AG08396 (cell line): ENCODE measurements at regions not wholly inside any gene's neighbourhood (a gene's known extent, or its start where the extent isn't known, plus 50 kb on each side); places are given as distances from the start of the nearest gene placed in this dataset.

Source experiments
- DNase-seq: peaks from one replicate; pipeline ENCODE4 v3.0.0; 2012; ENCODE audit warnings: low spot score, mixed read lengths

- no peak for DNase-seq
Observed at GRCh38 chr2:239882781-239883180, 142.4 kb downstream of the NDUFA10 start.

GRCh38 chr2:239882331-239882732 lies 142.8 kb downstream of the NDUFA10 start:
- no peak for DNase-seq

- no peak for DNase-seq
Observed at GRCh38 chr2:239881561-239882320, 143.4 kb downstream of the NDUFA10 start.

- DNase-seq, result no peak
Observed at GRCh38 chr2:239881031-239881471, 144.1 kb downstream of the NDUFA10 start.

GRCh38 chr2:239880396-239880795 lies 144.7 kb downstream of the NDUFA10 start:
- DNase-seq, result no peak

GRCh38 chr2:239879423-239880084 lies 145.6 kb downstream of the NDUFA10 start:
- no peak for DNase-seq

GRCh38 chr2:239878686-239879085 lies 146.5 kb downstream of the NDUFA10 start:
- no peak for DNase-seq

- no peak for DNase-seq
Observed at GRCh38 chr2:239876948-239877289, 148.2 kb downstream of the NDUFA10 start.

- DNase-seq, result no peak
Observed at GRCh38 chr2:239876271-239876947, 148.7 kb downstream of the NDUFA10 start.

- DNase-seq, result no peak
Observed at GRCh38 chr2:239874636-239875356, 150.3 kb downstream of the NDUFA10 start.

GRCh38 chr2:239873656-239874635 lies 151.2 kb downstream of the NDUFA10 start:
- DNase-seq, result no peak

- no peak for DNase-seq
Observed at GRCh38 chr2:239871481-239872435, 153.4 kb downstream of the NDUFA10 start.

GRCh38 chr2:239870863-239871262 lies 154.3 kb downstream of the NDUFA10 start:
- no peak for DNase-seq

GRCh38 chr2:239870276-239870675 lies 154.9 kb downstream of the NDUFA10 start:
- no peak for DNase-seq

GRCh38 chr2:239869272-239870155 lies 155.6 kb downstream of the NDUFA10 start:
- no peak for DNase-seq

GRCh38 chr2:239868556-239869181 lies 156.5 kb downstream of the NDUFA10 start:
- DNase-seq, result no peak

GRCh38 chr2:239866778-239867177 lies 158.4 kb downstream of the NDUFA10 start:
- no peak for DNase-seq

- DNase-seq, result no peak
Observed at GRCh38 chr2:239866350-239866749, 158.8 kb downstream of the NDUFA10 start.
